Nucleus accumbens (tissue), 56 donors: ENCODE measurements at regions not wholly inside any gene's neighbourhood (a gene's known extent, or its start where the extent isn't known, plus 50 kb on each side); places are given as distances from the start of the nearest gene placed in this dataset.

Source experiments
- DNase-seq, 56 donors: peaks; one replicate each; lab custom pipeline; 2025; lab: John Stamatoyannopoulos, UW

DNA sequence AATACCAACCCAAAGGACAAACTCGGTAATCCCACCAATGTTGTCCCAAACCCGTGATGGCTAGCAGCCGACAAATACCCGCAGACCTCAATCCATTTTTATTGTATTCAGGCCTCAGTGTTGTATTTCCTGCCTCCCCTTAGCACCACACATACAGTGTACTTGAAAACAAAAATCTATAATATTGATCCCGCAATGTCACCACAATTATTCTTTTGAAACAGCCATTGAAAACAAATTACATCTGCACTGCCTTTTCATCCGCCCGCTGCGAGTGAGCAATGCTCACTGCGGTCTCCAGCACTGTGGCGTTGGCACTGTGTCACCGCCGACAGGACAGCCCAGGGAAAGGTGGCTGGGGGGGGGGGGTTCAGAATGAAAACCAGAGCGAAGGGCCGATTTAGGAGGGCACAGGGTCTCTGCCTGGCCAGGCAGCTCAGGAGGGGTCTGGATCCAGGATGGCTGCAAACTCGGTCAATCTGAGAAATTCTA, 385.8 kb upstream of the ZNF507 start:
- no peak for DNase-seq

DNA sequence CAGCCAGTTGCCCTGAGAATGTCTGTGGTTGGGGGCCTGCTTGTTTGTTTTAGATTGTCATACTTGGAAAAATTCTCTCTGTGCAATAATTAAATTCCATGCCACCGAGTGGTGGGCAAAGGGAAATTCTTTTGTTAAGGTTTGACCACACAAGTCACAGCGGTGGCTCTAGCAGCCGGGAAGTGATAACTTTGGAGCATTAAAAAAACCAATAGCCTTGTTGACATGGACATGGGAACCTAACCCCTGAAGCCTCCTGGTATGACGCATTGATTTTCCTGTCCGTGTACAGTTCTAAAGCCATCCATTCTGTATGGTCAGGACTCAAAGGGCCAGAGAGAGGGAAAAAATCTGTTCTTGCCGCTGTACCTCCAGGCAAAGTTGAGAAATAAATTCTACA, 384.9 kb upstream of the ZNF507 start:
- DNase-seq: no peak

DNA sequence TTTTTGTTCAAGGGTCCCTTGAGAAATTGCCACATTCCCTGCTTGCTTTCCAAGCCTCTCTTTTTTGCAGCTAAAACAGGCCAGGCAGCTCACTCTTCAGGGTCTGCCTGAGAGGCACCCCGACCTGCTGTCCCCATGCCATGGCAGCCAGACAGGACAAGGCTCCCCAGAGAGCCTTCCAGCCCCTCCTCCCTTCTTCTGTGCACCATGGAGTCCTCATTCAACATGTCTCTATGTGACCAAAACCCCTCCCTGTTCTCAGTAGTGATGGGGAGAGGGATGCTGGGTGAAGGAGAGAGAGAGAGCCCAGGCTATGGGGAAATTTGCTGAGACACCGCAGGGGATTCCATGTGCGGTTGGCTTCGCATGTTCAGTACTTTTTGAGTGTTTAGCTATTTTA, 384.2 kb upstream of the ZNF507 start:
- DNase-seq: no peak

DNA sequence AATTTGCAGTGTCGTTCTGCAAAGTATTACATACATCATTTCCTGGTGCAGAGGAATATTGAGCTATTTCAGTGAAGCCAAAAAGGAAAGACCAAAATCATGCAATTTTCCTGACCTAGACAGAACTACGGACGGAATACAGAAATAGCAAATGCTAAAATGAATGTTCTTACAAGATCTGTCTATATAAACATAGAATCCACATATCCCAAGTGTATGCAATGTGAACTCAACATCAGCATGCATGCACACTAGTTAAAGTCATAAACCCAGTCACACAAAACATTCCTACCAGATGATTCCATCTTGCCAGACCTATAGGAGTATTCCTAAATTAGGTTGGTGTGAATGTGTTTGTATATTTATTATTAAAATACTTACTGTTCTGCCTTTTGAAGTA, 383.7 kb upstream of the ZNF507 start:
- DNase-seq: no peak

DNA sequence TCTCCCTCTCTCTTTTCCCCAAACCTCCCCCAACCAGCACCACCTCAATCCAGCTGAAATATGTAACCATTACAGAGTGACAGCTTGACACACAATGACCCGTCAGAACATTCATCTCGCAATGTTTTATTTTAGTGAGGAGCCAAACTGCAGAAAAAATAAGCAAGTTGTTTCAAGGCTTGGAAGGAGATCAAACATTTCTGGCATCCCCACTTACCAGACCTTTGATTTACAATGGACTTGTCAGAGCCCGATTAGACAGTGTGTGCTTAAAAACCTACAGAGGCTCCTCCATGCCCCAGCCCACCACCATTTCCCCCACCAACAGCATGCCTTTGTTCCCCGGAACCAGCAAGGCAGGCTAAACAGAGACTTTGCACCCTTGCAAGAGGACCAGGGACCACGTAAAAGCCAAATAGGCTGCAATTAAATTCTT, 382.8 kb upstream of the ZNF507 start:
- no peak for DNase-seq

DNA sequence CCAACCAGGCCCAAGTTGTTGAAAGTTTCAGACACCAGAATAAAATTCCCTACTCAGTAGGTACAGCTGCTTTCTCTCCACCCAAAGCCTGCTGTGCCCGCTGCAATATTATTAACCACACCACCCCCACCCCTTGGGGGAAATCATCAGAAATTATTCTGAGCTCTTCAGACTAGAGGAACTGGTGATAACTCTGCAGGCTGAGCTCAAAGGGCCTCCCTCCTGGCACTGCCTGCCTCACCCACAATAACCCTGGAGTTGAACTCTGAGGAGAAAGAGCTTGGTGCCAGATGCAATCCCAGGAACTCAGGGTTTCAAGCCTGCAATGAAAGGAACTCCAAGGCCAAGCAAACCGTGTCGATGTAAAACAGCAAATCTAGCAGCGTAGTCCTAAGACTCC, 381.7 kb upstream of the ZNF507 start:
- no peak for DNase-seq

DNA sequence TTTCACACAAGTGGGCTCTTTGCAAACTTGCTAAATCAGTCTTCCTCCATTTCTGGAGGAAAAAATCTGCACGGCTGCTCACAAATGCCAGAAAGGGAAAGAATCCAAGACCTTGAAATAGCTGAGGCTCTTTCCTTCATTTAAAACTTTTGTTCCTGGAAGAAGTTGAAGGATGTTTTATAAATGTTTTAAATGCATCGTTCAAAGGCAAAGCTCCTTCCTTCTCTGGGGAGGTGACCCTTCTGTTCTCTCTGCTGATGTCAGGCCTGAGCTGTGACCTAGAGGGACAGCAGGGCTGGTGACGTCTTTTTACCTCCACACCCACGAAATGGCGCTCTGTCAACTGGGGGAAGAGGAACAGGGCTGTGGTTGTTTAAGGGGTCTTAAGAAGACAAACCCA, 376.4 kb upstream of the ZNF507 start:
- DNase-seq: no peak

DNA sequence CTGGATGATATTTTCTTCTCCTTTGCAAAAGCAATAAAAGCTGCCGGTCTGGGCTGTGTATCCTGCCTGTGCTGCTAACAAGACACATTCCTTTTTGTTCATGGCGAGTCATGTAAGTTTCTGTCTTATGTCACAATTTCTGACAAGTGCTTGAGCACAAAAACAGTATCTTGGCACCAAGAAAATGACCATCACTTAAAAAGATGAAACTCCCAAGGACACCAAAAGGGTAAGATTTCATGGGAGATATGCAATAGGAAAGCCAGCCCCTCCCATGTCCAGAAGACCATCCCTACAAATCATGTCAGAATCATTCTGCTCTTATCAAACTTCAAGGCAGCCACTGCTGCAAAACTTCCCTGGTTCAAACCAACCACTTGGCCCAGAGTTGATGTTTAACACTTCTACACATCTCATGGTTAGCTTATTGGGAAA, 375.4 kb upstream of the ZNF507 start:
- no peak for DNase-seq

DNA sequence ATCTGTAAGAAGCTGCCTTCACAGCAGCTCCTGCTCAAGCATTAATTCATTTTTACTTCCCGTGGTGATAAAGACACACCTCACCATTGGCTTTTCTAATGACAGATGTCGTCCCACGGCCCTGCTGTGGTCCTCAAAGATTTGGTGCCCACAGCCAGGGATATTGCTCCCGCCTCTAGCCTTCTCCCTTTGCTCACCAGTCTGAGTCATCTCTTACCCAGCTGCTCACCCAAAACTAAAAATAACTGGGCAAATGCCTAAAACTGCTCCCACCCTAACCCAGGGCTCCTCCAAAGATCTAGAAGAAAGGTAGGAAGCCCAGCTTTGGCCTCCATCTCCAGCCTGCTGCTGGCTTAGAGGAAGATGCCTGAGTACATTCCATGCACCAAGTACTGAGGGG, 371.1 kb upstream of the ZNF507 start:
- no peak for DNase-seq

DNA sequence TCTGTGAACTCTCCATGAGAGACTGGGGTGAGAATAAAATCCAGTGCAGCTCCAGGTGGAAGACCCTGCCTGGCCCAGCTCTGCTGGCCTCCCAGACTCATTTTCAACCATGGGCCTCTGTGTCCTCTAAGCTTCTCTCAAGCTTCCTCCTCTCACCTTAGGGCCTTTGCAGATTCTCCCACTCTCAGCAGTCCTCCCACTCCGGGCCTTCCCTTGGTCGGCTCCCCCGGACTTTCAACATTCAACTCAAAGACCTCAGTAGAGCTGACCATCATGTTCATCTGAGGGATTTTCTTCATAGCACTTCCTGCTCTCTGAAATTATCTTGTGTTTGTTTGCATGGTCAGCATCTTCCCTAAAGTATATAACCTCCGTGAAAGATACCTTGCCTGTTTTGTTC, 370.5 kb upstream of the ZNF507 start:
- DNase-seq: no peak

DNA sequence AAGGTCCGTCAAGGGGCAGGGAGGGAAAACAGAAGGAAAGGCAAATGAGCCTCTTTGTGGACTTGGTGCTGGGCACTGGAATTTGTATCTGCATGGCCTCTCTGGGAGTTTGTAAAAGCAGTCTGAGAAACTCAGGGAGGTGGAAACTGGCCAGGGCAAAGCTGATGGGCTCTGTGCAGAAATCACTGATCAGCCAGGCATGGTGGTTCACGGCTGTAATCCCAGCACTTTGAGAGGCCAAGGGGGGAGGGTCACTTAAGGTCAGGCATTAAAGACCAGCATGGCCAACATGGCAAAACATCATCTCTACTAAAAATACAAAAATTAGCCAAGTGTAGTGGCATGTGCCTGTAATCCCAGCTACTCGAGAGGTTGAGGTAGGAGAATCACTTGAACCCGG, 369.9 kb upstream of the ZNF507 start:
- no peak for DNase-seq

DNA sequence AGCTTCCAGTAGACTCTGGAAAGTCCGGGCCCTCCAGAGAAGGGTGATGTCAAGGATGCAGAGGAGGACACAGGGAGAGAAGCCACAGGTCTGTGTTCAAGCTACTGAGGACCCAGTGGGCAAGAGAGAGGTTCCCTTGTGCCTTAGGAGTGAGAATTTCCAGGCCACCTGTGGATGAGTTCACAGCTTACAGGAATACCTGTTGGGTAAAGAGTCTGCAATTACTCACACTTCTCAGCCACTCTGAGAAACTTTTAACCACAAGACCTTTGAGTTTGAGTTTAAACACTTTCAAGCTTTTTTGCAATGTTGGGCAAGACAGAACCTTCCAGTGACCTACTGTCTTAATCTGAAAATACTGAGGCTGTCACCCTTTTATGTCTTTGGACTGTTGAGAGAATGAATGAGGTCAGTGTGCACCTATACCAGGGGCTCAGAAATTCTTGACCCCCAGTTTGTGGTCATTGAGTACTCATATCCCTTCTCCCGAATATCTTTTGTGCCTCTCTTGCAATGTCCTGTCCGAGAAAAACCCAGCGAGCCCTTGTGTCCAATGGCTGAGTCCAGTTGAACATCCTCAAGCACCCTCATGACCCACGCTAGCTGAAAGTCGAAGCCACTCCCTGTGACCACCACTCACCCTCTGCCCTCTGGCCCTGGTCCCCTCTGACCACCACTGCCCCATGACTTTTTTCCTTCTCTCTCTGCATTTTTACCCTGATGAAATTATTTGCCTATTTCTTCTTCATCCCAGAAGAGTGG, 368.5 kb upstream of the ZNF507 start:
- DNase-seq: no peak

DNA sequence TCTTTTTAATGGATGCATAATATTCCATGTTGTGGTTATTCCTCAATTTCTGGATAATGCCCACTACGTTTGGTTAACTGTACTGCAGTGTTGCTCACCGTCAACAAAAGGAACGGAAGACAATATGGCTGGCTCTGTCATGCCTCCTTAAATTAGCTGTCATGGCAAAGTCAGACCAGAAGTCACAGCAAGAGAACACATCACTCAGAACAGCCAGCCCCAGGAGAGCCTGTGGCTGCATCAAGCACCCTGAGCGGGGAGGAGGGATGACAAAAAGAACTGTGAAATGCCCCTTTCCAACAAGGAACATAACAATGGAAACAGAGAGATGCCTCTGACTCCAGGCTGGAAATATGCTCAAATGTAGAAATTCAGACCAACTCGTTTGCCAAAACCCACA, 366.0 kb upstream of the ZNF507 start:
- no peak for DNase-seq

DNA sequence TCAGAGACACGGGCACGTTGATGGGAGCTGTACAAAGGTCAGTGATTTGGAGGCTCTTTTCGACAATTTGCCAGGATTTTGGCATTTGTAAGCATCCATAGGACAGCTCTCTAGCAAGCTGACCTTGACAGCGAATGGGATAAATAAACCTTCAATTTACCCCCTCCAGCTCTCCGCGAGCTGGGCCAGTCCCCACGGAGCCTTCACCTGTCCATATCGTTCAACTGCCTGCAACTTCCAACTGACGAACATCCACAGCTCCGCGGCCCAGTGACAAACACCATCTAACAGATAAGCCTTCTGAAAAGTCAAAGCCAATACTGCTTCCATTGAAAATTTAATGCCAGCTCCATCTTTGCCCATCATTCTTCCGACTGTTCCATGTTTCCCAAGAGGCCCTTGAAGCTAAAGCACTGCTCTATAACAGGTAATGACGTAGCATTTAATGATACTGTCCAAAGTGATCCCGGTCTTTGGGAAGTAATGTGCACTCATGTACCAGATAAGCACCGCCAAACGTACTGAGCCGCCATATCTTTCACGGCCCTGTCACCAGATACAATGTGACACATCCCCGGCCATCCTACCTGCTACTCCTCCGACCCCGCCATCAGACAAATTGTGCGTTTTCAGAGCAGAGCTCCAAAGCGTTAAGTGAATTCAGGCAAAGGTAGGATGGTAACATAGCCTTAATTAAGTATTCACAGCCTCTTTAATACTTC, 365.3 kb upstream of the ZNF507 start:
- no peak for DNase-seq

DNA sequence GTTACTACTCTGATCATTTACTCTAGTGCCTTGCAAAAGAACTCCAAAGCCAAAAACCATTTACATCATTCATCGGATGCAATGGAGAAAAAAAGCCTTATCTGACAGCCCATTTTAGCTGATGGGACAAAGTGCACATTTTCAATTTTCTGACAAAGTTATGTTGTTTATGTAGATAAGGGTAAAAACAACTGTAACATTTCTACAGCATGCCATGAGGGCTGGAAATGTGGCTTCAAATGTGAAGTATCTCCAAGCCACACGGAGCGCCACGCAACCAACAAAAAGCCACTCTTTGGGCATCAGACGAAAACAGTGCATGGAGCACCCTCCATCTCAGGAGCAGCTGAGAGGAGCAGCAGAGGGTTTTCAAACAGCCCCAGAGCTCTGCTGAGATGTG, 364.6 kb upstream of the ZNF507 start:
- DNase-seq: no peak

DNA sequence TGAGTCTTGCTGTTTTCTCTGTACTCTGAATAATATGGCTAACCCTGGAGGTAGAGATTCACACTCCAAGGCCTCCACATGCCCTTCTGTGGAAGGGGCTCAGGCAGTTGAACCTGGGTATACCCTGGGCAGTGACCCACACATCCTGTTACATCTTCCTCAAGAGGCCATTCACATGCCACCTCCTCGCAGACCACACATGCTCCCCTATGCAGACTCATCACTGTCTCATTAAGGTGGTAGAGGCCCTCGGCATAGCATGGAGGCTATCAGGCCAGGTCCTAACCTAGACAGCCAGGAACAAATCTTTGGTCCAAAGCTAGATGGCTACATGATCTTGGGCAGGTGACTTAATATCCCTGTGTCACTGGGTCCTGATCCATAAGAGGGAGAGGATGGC, 363.9 kb upstream of the ZNF507 start:
- DNase-seq: no peak

DNA sequence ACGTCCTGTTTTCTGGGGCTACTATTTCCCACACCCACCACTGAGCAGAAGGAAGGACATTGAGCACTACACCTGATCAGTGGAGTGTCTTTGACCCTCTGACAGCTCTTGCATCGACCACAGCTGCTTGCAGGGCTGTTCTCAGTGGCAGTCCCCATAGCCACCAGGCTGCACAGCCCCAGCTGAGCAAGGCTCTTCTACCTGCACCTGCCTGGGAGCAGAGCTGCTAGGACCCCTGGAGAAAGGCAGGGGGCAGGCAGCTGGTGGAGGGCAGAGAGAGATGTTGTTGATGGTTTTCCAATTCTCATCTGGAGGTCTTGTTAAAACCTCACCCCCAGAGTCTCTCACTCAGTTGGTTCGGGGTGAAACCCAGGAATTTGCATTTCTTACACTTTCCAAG, 361.8 kb upstream of the ZNF507 start:
- no peak for DNase-seq

DNA sequence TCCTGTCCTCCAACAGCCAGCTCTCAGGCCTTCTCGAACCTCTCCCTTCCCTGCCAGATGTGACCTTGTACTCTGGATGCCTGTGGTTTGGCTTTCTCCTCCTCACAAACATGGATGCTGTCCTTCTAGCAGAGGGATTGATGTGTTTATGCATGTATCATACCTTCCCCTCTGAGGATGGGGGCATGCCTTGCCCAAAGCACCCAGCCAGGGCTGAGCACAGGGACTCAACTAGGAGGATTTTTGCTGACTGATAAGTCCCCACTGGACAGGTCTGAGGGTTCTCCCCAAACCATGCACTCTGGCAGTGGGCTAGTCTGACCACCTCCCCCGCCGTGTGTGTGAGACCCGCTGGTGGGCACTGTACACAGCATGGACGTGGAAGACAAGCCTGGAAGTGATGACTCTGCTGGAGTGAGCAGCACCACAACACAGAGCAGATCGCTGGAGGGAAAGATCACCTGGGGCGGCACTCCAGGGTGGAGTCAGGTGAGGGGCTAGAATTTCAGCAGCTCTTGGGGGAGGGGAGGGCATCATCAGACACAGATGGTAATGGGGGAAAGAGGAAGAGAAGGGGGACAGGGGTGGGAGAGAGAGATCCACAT, 360.3 kb upstream of the ZNF507 start:
- no peak for DNase-seq

DNA sequence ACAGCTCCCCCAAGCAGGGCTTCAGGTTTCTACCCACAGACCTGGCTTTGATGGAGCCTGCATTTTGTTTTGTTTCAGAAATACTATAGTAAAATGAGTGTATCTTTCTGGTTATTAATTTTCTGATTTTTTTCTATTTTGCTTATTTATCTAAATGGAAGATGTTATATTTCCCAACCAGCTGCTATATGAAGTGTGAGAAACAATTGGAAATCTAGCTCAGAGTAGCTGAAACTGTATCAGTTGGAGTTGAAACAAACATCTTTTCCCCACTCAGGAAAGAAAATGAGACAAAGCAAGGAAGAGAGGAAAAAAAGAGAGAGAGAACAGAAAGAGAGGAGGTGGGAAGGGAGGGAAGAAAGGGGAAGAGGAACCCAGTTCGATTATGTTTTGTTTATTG, 358.5 kb upstream of the ZNF507 start:
- DNase-seq: no peak

DNA sequence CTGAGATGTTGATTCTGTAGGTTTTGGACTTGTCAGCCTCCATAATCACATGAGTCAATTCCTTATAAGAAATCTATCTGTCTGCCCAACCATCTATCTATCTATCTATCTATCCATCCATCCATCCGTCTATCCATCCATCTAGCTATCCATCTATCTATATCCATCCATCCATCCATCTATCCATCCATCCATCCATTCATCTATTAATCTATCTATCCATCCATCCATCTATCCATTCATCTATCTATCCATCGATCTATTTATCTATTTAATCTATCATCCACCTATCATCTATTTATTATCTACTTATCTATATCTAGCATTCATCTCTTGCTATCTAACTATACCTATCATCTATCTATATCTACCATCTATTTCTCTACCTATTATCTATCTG, 357.2 kb upstream of the ZNF507 start:
- no peak for DNase-seq

DNA sequence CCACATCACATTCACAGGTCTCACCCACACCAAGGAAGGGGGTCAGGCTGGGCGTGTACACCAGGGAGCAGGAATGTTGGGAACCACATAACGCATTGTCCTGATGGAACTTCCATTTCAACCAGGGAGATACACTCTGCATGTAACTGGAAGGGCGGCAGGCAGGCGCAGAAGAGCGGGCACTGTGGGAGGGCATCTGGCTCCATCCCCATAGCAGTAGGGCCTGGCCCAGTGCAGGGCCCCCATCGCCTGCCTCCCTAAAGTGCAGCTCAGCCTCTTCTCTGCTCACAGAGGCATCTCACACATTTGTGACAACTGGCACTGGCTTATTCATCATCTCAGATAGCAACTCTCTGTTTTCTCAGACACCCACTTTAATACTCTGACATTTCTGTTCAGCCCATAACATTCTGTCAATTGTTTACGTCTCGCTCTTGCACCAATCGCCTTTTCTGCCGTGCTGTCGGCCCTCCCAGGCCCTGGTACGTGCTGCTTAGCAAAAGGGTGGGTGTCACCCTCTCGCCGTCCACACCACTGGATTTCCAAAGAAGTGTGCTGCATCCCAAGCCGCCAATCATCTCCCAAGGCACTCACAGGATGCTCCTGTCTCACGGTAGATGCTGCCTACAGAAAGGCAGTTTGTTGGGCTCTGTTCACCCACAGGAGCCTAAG, 353.3 kb upstream of the ZNF507 start:
- no peak for DNase-seq
